Lung (tissue), 11 donors: ENCODE measurements at regions not wholly inside any gene's neighbourhood (a gene's known extent, or its start where the extent isn't known, plus 50 kb on each side); places are given as distances from the start of the nearest gene placed in this dataset.

Experiments
- ATAC-seq: fragments of 200-7000 bp; cut with Tn5 transposase; one replicate; pipeline ENCODE4 v1.9.1; 2020; ENCODE audit warnings: moderate number of reproducible peaks; ENCODE audit not compliant: insufficient read depth, low FRiP score
- DNase-seq, 3 donors: peaks; one replicate each; pipeline ENCODE4 v3.0.0-alpha.2; 2013 to 2017
- H3K27ac ChIP-seq, 2 donors: one replicate each; pipeline ENCODE4 v1.5.1; 2013; ENCODE audit warnings: mild to moderate bottlenecking in 2 of 2, moderate library complexity in 2 of 2, control low read depth in 1 of 2, inconsistent platforms in 1 of 2, low read depth in 1 of 2, low read length in 1 of 2
- H3K27me3 ChIP-seq, 3 donors: one replicate each; pipeline ENCODE4 v1.5.1; 2013; ENCODE audit warnings: low read length in 2 of 3; ENCODE audit not compliant: control insufficient read depth in 3 of 3, insufficient read depth in 3 of 3
- H3K36me3 ChIP-seq, 4 donors: one replicate each; pipeline ENCODE4 v1.5.1; 2013; ENCODE audit warnings: low read length in 4 of 4, mild to moderate bottlenecking in 1 of 4, moderate library complexity in 1 of 4; ENCODE audit not compliant: control insufficient read depth in 4 of 4, insufficient read depth in 4 of 4
- H3K4me1 ChIP-seq, 5 donors: one replicate each; pipeline ENCODE4 v1.5.1; 2013; ENCODE audit warnings: low read length in 5 of 5, mild to moderate bottlenecking in 2 of 5, moderate library complexity in 1 of 5; ENCODE audit not compliant: control insufficient read depth in 5 of 5, insufficient read depth in 5 of 5
- H3K4me3 ChIP-seq: one replicate; pipeline ENCODE4 v1.5.1; 2013; ENCODE audit warnings: mild to moderate bottlenecking, control low read depth, moderate library complexity
- H3K9ac ChIP-seq, 2 donors: one replicate each; pipeline ENCODE4 v1.5.1; 2013; ENCODE audit warnings: low read length in 2 of 2, control low read depth in 1 of 2; ENCODE audit not compliant: insufficient read depth in 1 of 2
- H3K9me3 ChIP-seq, 4 donors: one replicate each; pipeline ENCODE4 v1.5.1; 2013; ENCODE audit warnings: low read length in 3 of 4, mild to moderate bottlenecking in 1 of 4, moderate library complexity in 1 of 4; ENCODE audit not compliant: control insufficient read depth in 4 of 4, insufficient read depth in 3 of 4
- WGBS, 2 donors: extraction: QIAGEN DNeasy Blood & Tissue Kit; methylation state at CpG; one replicate each; pipeline ENCODE4 v1.1.7; 2013; 5-methylcytosine and 5-hydroxymethylcytosine counted together
- TF ChIP-seq, protein P1 (sequence below): IDR thresholded peaks from 2 replicates; pipeline ENCODE4 v1.5.1; 2012; ENCODE audit warnings: mild to moderate bottlenecking; ENCODE audit errors: control extremely low read depth, extremely low read depth
- donor health status: control.
- donor health status: control.
- donor health status: Bipolar disorder and iron deficiency.
- donor health status: healthy.
- donor health status: DM: yes; HTN: yes; CAD: no.

DNA sequence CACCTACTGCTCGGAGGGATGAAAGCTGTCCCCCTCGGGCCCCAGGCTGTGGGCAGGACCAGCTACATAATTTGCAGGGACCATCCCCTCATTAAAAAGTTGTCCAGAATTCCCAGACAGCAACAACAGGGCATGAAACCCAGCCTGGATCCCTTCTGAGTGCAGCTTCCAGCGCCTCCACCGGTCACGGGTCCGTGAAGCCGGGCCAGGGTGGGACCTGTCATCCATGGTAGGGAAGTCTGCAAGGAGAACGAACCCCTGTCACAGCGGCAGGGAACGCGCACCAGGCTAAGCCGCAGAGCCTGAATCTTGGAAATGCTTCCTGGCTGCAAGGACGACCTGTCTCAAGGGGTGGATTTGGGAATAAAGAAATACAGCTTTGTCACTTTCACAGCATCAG, 214.2 kb downstream of the RBFOX3 start:
- WGBS, 2 donors, result 69 to 79% methylated on average over 13 of the region's 13 CpGs
- no peak for DNase-seq
- ATAC-seq, result no peak

DNA sequence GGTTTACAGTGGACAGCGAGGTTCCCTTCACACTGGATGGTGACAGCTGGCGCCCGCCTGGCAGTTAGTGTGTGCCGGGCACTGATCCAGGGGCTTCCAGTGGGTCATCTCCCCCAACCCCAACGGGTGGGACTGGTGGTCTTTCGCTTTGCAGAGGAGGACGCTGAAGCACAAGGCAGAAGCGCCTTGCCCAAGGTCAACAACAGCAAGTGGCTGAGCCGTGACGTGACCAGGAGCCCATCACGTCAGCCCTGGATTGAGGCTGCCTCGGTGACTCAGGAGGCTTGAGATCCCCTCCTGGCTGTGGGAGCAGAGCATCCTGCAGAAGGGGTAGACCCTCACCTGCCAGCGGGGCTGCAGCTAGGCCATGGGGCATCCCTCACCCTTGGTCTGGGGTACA, 215.3 kb downstream of the RBFOX3 start:
- TF ChIP-seq, protein P1, sequence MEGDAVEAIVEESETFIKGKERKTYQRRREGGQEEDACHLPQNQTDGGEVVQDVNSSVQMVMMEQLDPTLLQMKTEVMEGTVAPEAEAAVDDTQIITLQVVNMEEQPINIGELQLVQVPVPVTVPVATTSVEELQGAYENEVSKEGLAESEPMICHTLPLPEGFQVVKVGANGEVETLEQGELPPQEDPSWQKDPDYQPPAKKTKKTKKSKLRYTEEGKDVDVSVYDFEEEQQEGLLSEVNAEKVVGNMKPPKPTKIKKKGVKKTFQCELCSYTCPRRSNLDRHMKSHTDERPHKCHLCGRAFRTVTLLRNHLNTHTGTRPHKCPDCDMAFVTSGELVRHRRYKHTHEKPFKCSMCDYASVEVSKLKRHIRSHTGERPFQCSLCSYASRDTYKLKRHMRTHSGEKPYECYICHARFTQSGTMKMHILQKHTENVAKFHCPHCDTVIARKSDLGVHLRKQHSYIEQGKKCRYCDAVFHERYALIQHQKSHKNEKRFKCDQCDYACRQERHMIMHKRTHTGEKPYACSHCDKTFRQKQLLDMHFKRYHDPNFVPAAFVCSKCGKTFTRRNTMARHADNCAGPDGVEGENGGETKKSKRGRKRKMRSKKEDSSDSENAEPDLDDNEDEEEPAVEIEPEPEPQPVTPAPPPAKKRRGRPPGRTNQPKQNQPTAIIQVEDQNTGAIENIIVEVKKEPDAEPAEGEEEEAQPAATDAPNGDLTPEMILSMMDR, result no peak
- 79 to 85% methylated on average over 13 of the region's 13 CpGs for WGBS, 2 donors
- Histone ChIP-seq H3K36me3 (no peaks in the 10 kb centered on the region), H3K27me3 (peaks cover 0 to 49% (median 34%) of the 10 kb centered on the region in 3 donors), H3K27ac (no peak overlapping the region), H3K9ac (no peak overlapping the region), H3K9me3 (peaks cover 0 to 2% (median 0%) of the 10 kb centered on the region in 4 donors), H3K4me1 (no peaks in the 10 kb centered on the region), H3K4me3 (no peak overlapping the region)
- DNase-seq (no peak), ATAC-seq (no peak)

More for the DNA sequence above, 214.2 kb downstream of the RBFOX3 start:
- Histone ChIP-seq H3K36me3 (no peaks in the 10 kb centered on the region), H3K4me3 (no peak overlapping the region), H3K9me3 (peaks cover 0 to 2% (median 0%) of the 10 kb centered on the region in 4 donors), H3K4me1 (peaks cover 0 to 4% (median 0%) of the 10 kb centered on the region in 5 donors), H3K27me3 (peaks cover 0 to 47% (median 32%) of the 10 kb centered on the region in 3 donors), H3K9ac (no peak overlapping the region), H3K27ac (no peak overlapping the region)
- TF ChIP-seq, protein P1, result no peak

DNA sequence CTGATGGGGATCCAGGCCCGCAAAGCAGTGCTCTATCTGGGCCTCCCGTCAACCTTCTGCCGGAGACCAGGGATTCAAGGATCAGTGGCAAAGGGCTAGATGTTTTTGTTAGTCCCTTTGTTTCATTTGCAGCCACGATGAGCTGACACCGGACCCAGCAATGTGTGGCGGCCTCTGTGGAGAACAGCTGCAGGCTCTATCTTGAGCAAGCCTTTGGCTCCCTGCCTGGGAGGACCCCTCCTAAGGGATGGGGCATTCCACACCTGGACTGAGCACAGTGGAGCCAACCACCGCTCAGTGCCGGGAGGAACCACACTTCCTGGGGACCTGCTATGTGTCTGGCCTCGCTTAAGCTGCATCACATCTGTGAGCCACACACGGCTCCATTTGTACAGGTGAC, 215.8 kb downstream of the RBFOX3 start:
- peaks cover 0 to 45% (median 29%) of the 10 kb centered on the region in 3 donors for H3K27me3 ChIP-seq

More for the DNA sequence above, 215.8 kb downstream of the RBFOX3 start:
- 62 to 75% methylated on average over 10 of the region's 10 CpGs for WGBS, 2 donors
- Histone ChIP-seq H3K9ac (no peak overlapping the region), H3K4me1 (no peaks in the 10 kb centered on the region), H3K4me3 (no peak overlapping the region), H3K36me3 (no peaks in the 10 kb centered on the region), H3K9me3 (peaks cover 0 to 2% (median 0%) of the 10 kb centered on the region in 4 donors), H3K27ac (no peak overlapping the region)
- TF ChIP-seq, protein P1, result no peak
- ATAC-seq (no peak), DNase-seq (no peak)
